Activated CD4-positive, alpha-beta memory T cell treated with anti-CD3 and anti-CD28 coated beads, Interleukin-2, amount 10 ng/mL, durations not matched to agents 7 days and 5 days (primary cell): ENCODE measurements at regions not wholly inside any gene's neighbourhood (a gene's known extent, or its start where the extent isn't known, plus 50 kb on each side); places are given as distances from the start of the nearest gene placed in this dataset.
"Not testable (repeated sequence)": the region's sequence is repeated elsewhere in the genome, so short reads cannot be mapped to it uniquely, and the experiment has no call there.

Source experiments
- CTCF ChIA-PET: fragments of 350-600 bp; sonication (Branson Sonifier 250); formaldehyde crosslinking; loops from one replicate; lab custom pipeline; 2021; ENCODE audit warnings: antibody characterized with exemption, inconsistent platforms; lab: Charles Lee
- POLR2A ChIA-PET: fragments of 350-600 bp; sonication (Branson Sonifier 250); formaldehyde crosslinking; loops from one replicate; lab custom pipeline; 2021; ENCODE audit warnings: antibody characterized with exemption; lab: Charles Lee
- DNase-seq: peaks from one replicate; pipeline ENCODE4 v3.0.0-alpha.2; 2020
- H3K27ac Mint-ChIP-seq: one replicate; pipeline ENCODE4 v1.8.0; 2021; ENCODE audit warnings: mild to moderate bottlenecking, mixed read lengths
- H3K27me3 Mint-ChIP-seq: one replicate; pipeline ENCODE4 v1.8.0; 2021; ENCODE audit warnings: mixed read lengths
- H3K36me3 Mint-ChIP-seq: one replicate; pipeline ENCODE4 v1.8.0; 2021; ENCODE audit warnings: low read depth, mixed read lengths
- H3K4me1 Mint-ChIP-seq: one replicate; pipeline ENCODE4 v1.8.0; 2021; ENCODE audit warnings: mixed read lengths
- H3K4me3 Mint-ChIP-seq: one replicate; pipeline ENCODE4 v1.8.0; 2021; ENCODE audit warnings: mild to moderate bottlenecking, mixed read lengths
- H3K9me3 Mint-ChIP-seq: one replicate; pipeline ENCODE4 v1.8.0; 2021; ENCODE audit warnings: mixed read lengths

GRCh38 chr18:43751835-43752234 lies 474.5 kb upstream of the SYT4 start:
- Mint-ChIP-seq H3K4me3 (no peak overlapping the region), H3K27me3 (no peaks in the 10 kb centered on the region), H3K4me1 (no peaks in the 10 kb centered on the region), H3K36me3 (no peaks in the 10 kb centered on the region), H3K27ac (no peak overlapping the region), H3K9me3 (peaks cover under 1% of the 10 kb centered on the region)
- POLR2A ChIA-PET, result no interaction called here
- DNase-seq, result no peak
- CTCF ChIA-PET, result no interaction called here

- H3K27me3 Mint-ChIP-seq, result no peaks in the 10 kb centered on the region
- CTCF ChIA-PET, result no interaction called here
- H3K9me3 Mint-ChIP-seq, result peaks cover 3% of the 10 kb centered on the region
- no peak overlapping the region for H3K27ac Mint-ChIP-seq
- H3K4me3 Mint-ChIP-seq, result no peak overlapping the region
- no peaks in the 10 kb centered on the region for H3K36me3 Mint-ChIP-seq
- DNase-seq, result no peak
- H3K4me1 Mint-ChIP-seq, result no peaks in the 10 kb centered on the region
- POLR2A ChIA-PET, result no interaction called here
These were observed 480.0 kb upstream of the SYT4 start for GRCh38 chr18:43757273-43757672.

GRCh38 chr18:43758734-43759133 lies 481.4 kb upstream of the SYT4 start:
- Mint-ChIP-seq H3K4me1 (no peaks in the 10 kb centered on the region), H3K4me3 (no peak overlapping the region), H3K27ac (no peak overlapping the region), H3K27me3 (no peaks in the 10 kb centered on the region), H3K36me3 (no peaks in the 10 kb centered on the region), H3K9me3 (peaks cover 6% of the 10 kb centered on the region)
- POLR2A ChIA-PET, result no interaction called here
- no peak for DNase-seq
- CTCF ChIA-PET, result no interaction called here

- Mint-ChIP-seq H3K4me3 (no peak overlapping the region), H3K4me1 (no peaks in the 10 kb centered on the region), H3K9me3 (peaks cover 6% of the 10 kb centered on the region), H3K27me3 (no peaks in the 10 kb centered on the region), H3K36me3 (no peaks in the 10 kb centered on the region), H3K27ac (no peak overlapping the region)
- POLR2A ChIA-PET, result no interaction called here
- no peak for DNase-seq
- CTCF ChIA-PET, result no interaction called here
These were observed 482.7 kb upstream of the SYT4 start for GRCh38 chr18:43760010-43760409.

- no peak overlapping the region for H3K4me3 Mint-ChIP-seq
- no peaks in the 10 kb centered on the region for H3K36me3 Mint-ChIP-seq
- H3K4me1 Mint-ChIP-seq, result no peaks in the 10 kb centered on the region
- POLR2A ChIA-PET, result no interaction called here
- DNase-seq, result no peak
- H3K27me3 Mint-ChIP-seq, result no peaks in the 10 kb centered on the region
- peaks cover 9% of the 10 kb centered on the region for H3K9me3 Mint-ChIP-seq
- CTCF ChIA-PET, result no interaction called here
- no peak overlapping the region for H3K27ac Mint-ChIP-seq
These were observed 495.6 kb upstream of the SYT4 start for GRCh38 chr18:43772907-43773306.

GRCh38 chr18:43774497-43774896 lies 497.2 kb upstream of the SYT4 start:
- H3K4me3 Mint-ChIP-seq, result no peak overlapping the region
- ChIA-PET POLR2A (no interaction called here), CTCF (no interaction called here)
- peaks cover 4% of the 10 kb centered on the region for H3K9me3 Mint-ChIP-seq
- no peak overlapping the region for H3K27ac Mint-ChIP-seq
- H3K36me3 Mint-ChIP-seq, result no peaks in the 10 kb centered on the region
- H3K4me1 Mint-ChIP-seq, result no peaks in the 10 kb centered on the region
- H3K27me3 Mint-ChIP-seq, result no peaks in the 10 kb centered on the region
- DNase-seq, result no peak

- ChIA-PET POLR2A (no interaction called here), CTCF (no interaction called here)
- Mint-ChIP-seq H3K27me3 (no peaks in the 10 kb centered on the region), H3K36me3 (no peaks in the 10 kb centered on the region), H3K4me1 (no peaks in the 10 kb centered on the region), H3K9me3 (peaks cover 3% of the 10 kb centered on the region), H3K4me3 (no peak overlapping the region), H3K27ac (no peak overlapping the region)
- DNase-seq, result no peak
These were observed 498.3 kb upstream of the SYT4 start for GRCh38 chr18:43775591-43775990.

GRCh38 chr18:43776997-43777396 lies 499.7 kb upstream of the SYT4 start:
- Mint-ChIP-seq H3K36me3 (no peaks in the 10 kb centered on the region), H3K4me3 (no peak overlapping the region), H3K4me1 (no peaks in the 10 kb centered on the region), H3K9me3 (no peaks in the 10 kb centered on the region), H3K27ac (no peak overlapping the region), H3K27me3 (no peaks in the 10 kb centered on the region)
- DNase-seq, result no peak
- ChIA-PET POLR2A (no interaction called here), CTCF (no interaction called here)

GRCh38 chr18:43777636-43778304 lies 500.5 kb upstream of the SYT4 start:
- Mint-ChIP-seq H3K36me3 (no peaks in the 10 kb centered on the region), H3K4me1 (no peaks in the 10 kb centered on the region), H3K9me3 (no peaks in the 10 kb centered on the region), H3K27me3 (no peaks in the 10 kb centered on the region), H3K27ac (no peak overlapping the region), H3K4me3 (no peak overlapping the region)
- ChIA-PET CTCF (no interaction called here), POLR2A (no interaction called here)
- no peak for DNase-seq

GRCh38 chr18:43780782-43781340 lies 503.6 kb upstream of the SYT4 start:
- H3K9me3 Mint-ChIP-seq, result no peaks in the 10 kb centered on the region
- no peaks in the 10 kb centered on the region for H3K27me3 Mint-ChIP-seq
- ChIA-PET CTCF (no interaction called here), POLR2A (no interaction called here)
- no peaks in the 10 kb centered on the region for H3K36me3 Mint-ChIP-seq
- no peak overlapping the region for H3K4me3 Mint-ChIP-seq
- no peak overlapping the region for H3K27ac Mint-ChIP-seq
- DNase-seq, result no peak
- no peaks in the 10 kb centered on the region for H3K4me1 Mint-ChIP-seq

GRCh38 chr18:43785158-43785557 lies 507.9 kb upstream of the SYT4 start:
- ChIA-PET CTCF (no interaction called here), POLR2A (no interaction called here)
- no peaks in the 10 kb centered on the region for H3K27me3 Mint-ChIP-seq
- H3K36me3 Mint-ChIP-seq, result no peaks in the 10 kb centered on the region
- H3K4me1 Mint-ChIP-seq, result no peaks in the 10 kb centered on the region
- no peak overlapping the region for H3K27ac Mint-ChIP-seq
- no peak overlapping the region for H3K4me3 Mint-ChIP-seq
- H3K9me3 Mint-ChIP-seq, result no peaks in the 10 kb centered on the region
- DNase-seq, result no peak

- POLR2A ChIA-PET, result no interaction called here
- CTCF ChIA-PET, result no interaction called here
- H3K36me3 Mint-ChIP-seq, result no peaks in the 10 kb centered on the region
- no peak overlapping the region for H3K4me3 Mint-ChIP-seq
- H3K27me3 Mint-ChIP-seq, result no peaks in the 10 kb centered on the region
- H3K4me1 Mint-ChIP-seq, result no peaks in the 10 kb centered on the region
- H3K27ac Mint-ChIP-seq, result no peak overlapping the region
- no peak for DNase-seq
- H3K9me3 Mint-ChIP-seq, result peaks cover 5% of the 10 kb centered on the region
These were observed 509.6 kb upstream of the SYT4 start for GRCh38 chr18:43786893-43787292.

- CTCF ChIA-PET, H3K4me3 Mint-ChIP-seq, POLR2A ChIA-PET, H3K27ac Mint-ChIP-seq, DNase-seq, H3K27me3 Mint-ChIP-seq, H3K4me1 Mint-ChIP-seq, H3K9me3 Mint-ChIP-seq, H3K36me3 Mint-ChIP-seq: not testable (repeated sequence)
These were observed 510.4 kb upstream of the SYT4 start for GRCh38 chr18:43787721-43788120.

GRCh38 chr18:43789234-43790000 lies 512.1 kb upstream of the SYT4 start:
- Mint-ChIP-seq H3K36me3 (no peaks in the 10 kb centered on the region), H3K4me1 (no peaks in the 10 kb centered on the region), H3K9me3 (peaks cover 7% of the 10 kb centered on the region), H3K27me3 (no peaks in the 10 kb centered on the region), H3K27ac (no peak overlapping the region), H3K4me3 (no peak overlapping the region)
- CTCF ChIA-PET, result no interaction called here
- POLR2A ChIA-PET, result no interaction called here
- no peak for DNase-seq
